Middle frontal gyrus (tissue), 1 donor: ENCODE measurements at regions not wholly inside any gene's neighbourhood (a gene's known extent, or its start where the extent isn't known, plus 50 kb on each side); places are given as distances from the start of the nearest gene placed in this dataset.

ENCODE experiments used
- DNase-seq: peaks from one replicate; pipeline ENCODE4 v3.0.0-alpha.2; 2015; ENCODE audit warnings: low spot score; ENCODE audit errors: extremely low spot score

DNA sequence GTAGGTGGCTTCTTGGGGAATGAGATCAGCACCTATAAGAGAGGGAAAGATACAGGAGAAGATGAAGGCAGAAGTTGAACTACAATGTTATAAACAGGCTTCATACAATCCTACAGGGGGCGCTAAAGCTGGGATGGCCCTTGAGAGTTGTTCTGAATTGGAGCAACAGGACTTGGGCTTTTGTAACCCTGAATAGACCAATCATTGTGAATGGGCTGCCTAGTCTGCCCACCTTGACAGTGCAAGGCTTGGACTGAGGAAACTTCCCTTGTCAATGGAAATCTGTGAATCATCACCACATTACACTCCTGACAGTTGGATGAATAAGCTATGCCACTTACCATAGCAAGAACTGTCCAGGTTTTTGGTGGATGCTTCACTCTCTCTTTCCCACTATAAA is 306.1 kb downstream of the KCNC2 start:
- DNase-seq = no peak

DNA sequence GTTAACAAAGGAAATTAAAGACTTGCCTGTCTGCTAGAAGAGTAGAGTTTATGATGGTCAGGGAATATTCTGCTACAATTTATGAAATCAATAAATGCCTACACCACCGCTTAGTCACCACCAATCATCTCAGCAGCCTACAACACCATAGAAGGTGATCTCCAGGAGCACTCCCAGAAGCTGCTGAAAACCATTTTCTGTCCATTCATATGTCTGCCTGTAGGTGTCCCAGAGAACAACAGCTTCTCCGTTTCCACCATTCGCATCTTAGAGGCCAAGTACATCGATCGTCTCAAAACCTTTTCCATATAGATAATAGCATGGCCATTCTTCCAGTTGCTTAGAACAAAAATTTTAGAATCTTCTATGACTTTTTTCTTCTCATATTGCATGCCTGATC is 303.4 kb downstream of the KCNC2 start:
- no peak for DNase-seq

DNA sequence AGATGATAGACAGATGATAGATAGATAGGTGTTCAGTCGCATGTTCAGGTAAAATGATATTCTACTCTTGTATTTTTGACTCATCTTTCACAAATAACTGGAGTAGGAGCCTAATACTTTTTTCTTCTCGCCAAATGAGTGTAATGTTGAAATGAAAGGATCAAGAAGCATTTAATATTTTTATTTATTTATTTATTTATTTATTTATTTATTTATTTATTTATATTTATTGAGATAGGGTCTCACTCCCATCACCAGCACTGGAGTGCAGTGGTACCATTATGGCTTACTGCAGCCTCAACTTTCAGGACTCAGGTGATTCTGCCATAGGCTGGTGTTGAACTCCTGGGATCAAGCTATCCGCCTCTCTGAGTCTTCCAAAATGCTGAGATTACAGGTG is 298.8 kb downstream of the KCNC2 start:
- DNase-seq = no peak

DNA sequence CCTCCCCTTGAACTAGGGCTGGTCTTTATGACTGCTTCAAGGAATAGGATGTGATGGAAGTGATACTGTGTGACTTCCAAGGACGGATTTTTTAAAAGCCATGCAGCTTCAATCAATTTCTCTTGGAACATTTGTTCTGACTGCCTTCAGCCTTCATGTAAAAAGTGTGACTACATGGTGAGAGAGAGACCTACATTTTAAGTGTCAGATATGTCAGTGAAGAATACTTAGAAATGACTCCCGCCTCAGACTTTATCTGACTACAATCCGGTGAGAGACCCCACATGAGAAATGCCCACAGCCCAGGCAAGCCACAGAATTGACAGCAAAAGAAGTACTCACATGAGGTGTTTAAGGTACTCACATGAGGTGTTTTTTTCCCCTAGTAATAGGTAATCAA is 295.3 kb downstream of the KCNC2 start:
- DNase-seq = no peak

DNA sequence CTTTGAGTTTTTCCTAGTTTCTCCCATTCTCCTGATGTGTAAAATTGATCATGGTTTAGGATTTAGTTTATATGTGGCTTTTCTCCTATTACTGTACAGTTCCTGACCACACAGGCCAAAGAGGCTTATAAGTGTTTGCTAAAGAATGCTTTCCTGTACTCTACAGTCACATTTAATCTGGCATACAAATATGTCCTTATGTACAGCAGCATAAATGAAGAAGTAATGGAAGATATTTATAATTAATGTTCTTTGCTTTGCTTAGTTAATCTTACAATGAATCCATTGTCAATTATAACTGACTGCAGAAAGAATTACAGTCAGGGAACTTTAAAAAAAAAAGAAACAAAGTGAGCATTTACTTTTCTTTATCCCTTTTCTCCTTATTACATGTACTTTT is 293.9 kb downstream of the KCNC2 start:
- no peak for DNase-seq

DNA sequence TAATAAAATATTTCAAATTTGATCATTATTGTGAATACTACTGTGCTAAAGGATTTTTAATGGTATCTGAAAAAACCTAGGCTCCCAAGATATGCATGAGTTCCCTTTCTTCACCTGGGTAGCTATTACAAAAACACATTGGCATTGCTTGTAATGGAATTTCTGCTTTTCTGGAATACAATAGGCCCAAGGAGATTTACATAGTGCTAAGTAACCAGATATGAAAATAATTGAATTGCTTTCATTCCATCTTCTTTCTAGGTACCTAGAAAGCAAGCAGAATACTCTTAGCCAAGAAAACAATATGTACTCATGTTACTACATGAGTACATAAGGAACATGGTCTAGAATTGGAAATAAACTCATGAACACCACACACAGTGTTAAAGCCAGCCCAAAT is 291.9 kb downstream of the KCNC2 start:
- no peak for DNase-seq

DNA sequence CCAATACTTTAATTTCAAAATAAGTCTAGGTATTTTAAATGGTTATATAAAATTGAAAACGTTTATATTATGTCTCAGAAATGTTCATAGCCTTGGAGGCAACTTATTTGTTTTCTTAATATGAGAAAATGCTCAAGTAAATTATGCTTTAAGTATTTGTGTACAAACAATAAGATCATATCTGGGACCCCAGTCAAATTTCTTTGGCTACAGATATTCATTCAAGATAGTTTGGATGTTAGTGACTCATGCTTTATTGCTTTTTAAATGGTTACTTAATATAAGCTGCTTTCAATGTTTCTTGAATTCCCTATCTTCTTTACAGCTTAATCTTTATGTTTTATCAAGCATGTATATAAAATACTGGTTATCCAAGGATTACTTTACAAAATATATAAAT is 291.3 kb downstream of the KCNC2 start:
- DNase-seq = no peak

DNA sequence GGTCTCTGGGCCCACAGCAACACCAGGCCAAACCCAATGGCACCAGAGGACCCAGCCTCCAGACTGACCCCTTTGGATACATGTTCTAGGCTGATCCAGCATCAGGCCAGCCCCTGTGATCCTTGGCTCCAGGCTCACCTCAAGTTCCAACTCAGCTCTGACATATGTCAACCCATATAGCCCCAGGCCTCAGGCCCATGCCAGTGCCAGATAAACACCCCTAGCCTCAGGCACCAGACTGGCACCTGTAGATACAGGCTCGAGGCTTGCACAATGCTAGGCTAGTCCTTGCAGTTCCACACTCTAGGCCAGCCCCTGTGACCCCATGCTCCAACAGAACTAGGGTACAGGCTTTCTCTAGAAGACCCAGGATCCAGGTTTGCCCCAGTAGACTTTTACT is 287.5 kb downstream of the KCNC2 start:
- DNase-seq = no peak

DNA sequence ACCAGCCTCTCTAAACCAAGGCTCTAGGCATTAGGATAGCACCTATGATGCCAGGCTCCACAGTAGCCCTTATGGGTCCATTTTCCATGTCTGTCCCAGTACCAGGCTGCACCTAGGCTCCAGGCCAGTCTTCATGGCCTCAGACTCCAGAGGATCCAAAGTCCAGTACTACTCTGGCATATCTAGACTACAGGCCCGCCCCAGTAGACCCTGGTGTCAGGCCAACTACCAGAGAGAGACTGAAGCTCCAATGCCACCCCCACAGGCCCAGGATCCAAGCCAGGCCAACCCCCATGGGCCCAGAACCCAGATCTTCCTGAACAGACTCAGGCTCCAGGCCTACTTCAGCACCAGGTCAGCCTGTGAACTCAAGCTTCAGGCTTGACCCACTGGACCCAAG is 287.0 kb downstream of the KCNC2 start:
- DNase-seq = no peak

DNA sequence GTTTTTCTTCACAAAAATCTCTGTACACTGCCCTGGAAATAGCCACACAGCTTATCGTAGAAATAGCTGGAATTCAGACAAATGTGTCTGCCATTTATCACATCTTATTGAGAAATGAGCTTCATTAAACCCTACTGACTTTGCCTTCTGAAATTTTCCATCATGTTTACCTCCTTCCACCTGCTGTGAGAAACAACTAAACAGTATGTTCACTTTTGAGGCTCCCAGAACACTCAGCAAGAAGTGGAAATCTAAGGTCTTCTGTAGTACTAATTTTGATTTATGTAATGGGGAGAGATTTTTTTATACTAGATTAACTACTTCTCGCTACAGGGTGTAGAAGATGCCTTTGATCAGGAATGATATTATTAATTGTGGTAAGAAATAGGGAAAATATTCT is 268.0 kb downstream of the KCNC2 start:
- no peak for DNase-seq

DNA sequence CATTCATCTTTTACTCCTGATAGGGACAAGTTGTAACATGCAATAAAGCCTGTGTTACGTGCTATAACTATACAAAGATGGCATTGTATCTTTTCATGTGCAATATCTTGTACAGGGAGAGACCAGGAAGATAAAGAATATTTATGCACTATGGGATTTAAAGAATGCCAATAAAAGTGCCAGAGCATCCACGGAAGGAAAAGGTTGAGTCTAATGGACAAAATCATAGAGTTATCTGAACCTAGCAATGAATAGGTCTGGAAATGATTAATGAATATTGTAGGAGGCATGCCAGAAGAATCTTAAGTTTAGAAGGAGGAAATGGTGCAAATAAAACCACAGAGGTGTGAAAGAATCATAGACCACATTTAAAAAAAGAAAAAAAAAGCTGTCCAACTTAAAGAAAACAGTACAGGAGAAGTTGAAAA is 263.9 kb downstream of the KCNC2 start:
- no peak for DNase-seq

DNA sequence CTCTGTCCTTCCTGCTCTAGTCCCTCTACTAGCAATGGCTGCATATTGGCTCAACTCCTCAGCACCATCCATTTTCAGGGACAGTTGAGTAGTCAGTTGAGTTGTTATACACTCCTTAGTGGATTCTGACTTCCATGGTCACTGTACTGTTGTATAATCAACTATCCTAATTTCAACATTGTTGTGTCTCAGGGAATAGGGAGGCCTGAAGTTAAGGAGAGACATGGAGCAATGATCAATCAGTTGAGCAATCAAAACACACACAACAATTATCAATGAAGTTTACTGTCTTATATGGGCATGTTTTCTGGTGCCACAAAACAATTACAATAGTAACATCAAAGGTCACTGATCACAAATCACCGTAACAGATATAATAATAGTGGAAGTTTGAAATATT is 255.9 kb downstream of the KCNC2 start:
- no peak for DNase-seq

DNA sequence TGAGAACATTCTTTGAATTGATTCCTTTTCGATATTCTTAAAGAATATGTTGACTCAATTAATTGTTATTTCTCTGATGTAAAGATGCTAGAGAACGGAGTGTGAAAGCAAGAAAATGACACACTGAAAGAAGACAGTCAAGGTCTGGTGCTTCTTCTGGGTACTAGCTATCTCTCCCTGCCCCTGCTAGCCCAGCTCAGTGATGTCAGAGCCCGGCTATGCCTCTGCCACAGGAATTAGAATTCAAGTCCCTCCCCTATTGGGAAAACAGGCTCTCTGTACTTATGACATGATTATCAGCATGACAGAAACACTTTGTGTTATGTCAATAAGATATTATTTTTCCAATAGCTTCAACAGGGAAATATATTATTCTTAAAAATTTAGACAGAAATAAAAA is 252.4 kb downstream of the KCNC2 start:
- no peak for DNase-seq

DNA sequence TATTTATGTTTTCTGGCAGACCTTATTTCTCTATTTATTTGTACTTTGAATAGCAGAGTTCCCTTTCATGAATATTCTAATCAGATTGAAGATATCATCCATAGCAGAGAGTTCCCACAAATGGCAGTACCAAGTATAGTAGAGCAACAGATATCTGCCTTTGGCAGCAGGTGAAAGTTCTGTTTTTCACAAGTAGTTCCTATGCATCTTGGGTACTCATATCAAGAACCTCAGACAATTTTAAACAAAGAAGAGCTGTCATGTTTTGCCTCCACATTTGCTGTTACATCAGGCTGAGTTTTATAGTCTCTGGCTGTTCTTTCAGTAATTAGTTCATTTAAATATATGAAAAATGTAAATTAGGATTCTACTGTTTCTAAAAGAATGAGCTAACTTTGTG is 252.0 kb downstream of the KCNC2 start:
- DNase-seq = no peak

DNA sequence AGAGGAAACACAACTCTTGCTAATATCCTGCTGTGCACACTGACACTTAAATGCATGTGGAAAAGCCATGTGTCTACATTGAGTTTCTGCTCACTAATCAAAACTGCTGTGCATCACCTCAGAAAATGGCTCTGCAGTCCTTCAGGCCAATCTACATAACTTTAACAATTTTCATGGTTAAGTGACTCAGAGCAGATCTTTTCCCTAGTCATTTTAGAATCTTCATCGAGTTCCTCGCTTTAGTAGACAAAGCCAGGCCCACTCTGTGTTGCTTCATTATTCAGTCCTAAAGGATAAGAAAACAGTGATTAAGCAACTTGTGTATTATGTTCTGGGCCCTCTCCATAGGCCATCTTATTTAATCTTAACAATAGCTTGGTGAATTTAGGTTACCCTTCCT is 250.0 kb downstream of the KCNC2 start:
- DNase-seq = no peak

DNA sequence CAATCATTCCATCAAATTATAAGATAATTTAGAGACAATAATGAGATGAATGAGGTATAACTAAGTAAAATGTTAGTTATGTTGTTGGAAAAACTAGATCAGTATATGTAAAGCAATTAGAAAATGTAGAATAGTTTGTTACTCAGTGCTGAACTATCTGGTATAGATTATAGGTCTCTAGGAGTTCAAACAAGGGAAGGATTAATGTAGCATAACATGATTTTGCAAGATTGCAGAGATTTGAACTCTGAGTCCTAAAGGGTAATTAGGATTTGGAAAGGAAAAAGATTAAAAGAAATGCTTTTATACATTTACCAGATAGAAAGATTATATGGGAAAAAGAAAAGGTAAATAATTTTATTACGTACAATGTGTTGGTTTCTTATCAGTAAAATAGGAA is 246.3 kb downstream of the KCNC2 start:
- DNase-seq = no peak

DNA sequence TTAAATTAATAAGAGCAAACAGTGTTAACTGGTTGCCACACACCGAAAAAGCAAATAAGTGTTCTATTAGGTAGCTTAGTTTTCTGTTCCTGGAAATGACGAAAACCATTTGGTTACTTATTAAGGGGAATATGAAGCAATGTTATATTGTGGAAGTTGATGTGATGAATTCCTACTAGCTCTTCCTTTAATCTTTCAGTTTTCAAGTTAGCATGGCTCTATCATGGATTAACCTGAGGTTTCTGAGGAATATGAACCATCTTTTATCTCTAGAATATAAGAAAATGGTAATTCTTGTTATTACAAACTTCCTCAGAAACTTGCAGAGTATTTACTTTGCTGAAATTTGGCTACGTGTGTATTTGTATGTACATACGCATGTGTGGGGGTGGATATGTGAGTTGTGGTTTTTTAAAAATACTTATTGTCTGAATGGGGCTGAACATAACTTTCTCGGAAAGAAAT is 245.7 kb downstream of the KCNC2 start:
- DNase-seq = no peak

DNA sequence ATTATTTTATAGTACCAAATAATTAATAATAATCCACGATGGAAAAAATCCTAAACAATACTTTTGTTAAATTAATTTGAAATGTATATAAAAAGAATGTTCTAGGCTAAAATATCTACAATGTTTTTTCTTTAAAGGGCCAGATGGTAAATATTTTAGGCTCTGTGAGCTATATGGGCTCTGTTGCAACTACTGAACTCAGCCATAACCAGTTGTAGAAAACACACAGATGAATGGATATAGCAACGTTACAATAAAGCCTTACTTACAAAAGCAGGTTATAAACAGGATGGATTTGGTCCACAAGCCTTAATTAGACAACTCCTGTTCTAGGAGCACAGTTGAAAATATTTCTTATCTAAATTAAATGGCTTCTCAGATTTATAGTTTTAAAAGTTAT is 245.2 kb downstream of the KCNC2 start:
- DNase-seq = no peak

DNA sequence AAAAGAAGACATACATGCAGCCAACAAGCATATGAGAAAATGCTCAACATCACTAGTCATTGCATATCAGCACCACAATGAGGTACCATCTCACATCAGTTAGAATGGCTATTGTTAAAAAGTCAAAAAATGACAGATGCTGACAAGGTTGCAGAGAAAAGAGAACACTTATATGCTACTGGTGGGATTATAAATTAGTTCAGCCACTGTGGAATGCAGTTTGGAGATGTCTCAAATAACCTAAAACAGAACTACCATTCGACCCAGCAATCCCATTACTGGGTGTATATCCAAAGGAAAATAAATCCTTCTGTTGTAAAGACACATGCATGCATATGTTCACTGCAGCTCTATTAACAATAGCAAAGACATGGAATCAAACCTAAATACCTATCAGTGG is 238.4 kb downstream of the KCNC2 start:
- DNase-seq = no peak

DNA sequence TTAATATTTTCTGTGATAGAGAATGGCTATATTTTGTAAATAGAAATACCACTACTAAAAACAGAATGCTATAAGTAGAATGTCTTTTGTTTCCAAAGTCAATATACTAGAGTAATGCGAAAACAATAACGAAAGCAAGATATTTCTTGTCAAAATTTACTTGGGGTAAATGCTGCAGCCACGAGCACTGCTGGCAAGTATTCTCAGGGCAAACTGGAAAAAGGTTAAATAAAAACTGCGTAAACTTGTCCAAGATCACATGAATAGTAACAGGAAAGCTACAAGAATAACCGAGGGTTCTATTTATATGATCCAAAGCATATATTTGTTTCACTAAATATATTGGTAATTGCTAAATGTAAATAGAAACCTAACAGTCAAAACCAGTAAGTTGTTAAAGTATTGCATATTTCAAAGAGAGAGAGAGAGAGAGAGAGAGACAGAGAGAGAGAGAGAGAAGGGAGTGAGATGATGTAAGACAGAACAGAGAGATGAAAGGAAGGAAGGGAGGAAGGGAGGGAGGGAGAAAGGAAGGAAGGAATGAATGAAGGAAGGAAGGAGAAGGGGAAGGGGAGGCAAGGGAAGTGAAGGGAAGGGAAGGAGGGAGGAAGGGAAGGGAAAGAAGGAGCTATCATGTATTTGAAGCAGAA is 231.7 kb downstream of the KCNC2 start:
- no peak for DNase-seq

DNA sequence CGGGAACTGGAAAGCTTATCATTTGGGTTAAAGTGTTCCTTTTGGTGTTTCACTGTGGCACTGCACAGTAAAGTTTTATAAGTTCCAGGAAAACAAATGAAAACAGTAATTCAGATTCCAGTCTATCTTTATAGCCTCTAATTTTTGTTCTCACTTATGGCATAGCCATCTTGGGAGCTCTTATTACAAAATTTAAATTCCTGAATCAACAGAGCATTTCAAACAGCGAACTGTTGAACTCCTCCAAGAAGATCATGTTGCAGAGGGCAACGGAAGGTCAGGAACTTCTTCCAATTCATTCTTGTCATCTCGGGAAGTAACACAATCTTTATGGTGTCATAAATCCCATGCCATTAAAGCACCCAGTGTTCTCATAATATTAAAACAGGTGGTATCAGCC is 229.1 kb downstream of the KCNC2 start:
- DNase-seq = no peak

DNA sequence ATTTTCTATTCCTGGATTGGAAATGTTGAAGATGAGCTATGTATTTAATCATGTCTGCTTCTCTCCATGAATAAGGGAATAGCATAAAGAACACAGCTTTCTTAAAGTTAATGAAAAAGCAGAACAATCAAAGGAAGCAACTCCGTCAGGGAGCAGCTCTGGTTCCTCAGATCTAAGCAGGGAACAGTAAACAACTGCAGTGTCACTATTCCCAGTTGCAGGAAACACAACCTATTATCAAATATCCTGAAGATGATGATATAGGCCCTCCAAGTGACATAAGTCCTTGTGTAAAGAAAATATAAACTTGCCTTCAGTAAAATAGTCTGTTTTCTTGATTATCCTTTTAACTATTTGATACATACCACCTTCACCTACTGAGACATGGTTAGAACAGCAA is 228.1 kb downstream of the KCNC2 start:
- DNase-seq = no peak

DNA sequence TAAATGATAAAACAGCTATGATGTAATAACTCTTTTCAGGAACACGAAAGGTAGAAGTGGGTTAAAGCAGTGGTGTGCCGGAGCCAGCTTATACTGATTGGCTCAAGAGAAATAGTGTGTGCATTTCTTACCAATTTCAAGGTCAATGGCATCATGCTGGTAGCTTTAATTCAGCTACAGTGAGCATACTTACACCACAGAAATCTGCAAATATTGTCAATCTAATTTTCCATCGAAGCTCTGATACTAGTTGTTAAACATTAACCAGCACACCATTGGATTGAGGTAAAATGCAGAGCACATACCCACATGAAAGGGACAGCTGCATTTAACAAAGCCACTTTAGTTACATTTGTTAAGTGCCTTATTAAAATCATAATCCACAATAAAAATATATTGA is 225.7 kb downstream of the KCNC2 start:
- no peak for DNase-seq

DNA sequence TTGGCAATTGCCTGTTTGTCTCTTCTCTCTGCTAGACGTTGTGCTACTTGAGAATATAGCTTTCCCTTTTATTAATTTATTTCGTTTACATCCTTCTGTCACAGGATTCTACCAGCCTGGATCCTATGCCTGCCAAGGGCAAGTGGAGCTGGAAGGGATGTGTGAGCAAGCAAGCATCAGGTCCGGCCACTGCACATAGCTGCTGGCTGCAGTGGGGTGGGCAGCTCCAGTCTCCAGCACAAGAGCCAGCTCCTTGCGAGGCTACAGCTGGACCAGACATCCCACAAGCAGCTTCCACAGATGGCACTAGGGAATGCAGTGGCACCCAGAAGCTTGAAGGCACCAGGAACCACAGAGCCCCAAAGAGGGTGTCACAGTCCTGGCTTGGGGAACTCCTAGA is 225.0 kb downstream of the KCNC2 start:
- no peak for DNase-seq
